ENCODE measurements at regions not wholly inside any gene's neighbourhood (a gene's known extent, or its start where the extent isn't known, plus 50 kb on each side); places are given as distances from the start of the nearest gene placed in this dataset.
"Not testable (repeated sequence)": the region's sequence is repeated elsewhere in the genome, so short reads cannot be mapped to it uniquely, and the experiment has no call there.

GRCh38 chr7:29626730-29627129 lies 63.1 kb downstream of the PRR15 start:
- TF ChIP-seq CTCF (IDR thresholded peaks at IDR 0.05), result no peak
- Histone ChIP-seq H3K36me3 (no peaks in the 10 kb centered on the region), H3K9ac (ENCODE audit: low read depth in 2 of 2, low read length in 2 of 2) (no peak overlapping the region), H3K27me3 (no peaks in the 10 kb centered on the region), H3K4me3 (no peak overlapping the region), H3K4me1 (no peaks in the 10 kb centered on the region), H3K27ac (no peak overlapping the region), H3K9me3 (no peaks in the 10 kb centered on the region)
- DNase-seq, result no peak
- intact Hi-C loops (cut with DNase I), result no loop called here

GRCh38 chr7:29627631-29628030 lies 64.0 kb downstream of the PRR15 start:
- no peak overlapping the region for H3K27ac ChIP-seq
- no peaks in the 10 kb centered on the region for H3K36me3 ChIP-seq
- H3K27me3 ChIP-seq, result no peaks in the 10 kb centered on the region
- no peaks in the 10 kb centered on the region for H3K9me3 ChIP-seq
- no peak for DNase-seq
- no peak for TF ChIP-seq CTCF (IDR thresholded peaks at IDR 0.05)
- intact Hi-C loops (cut with DNase I), result no loop called here
- H3K4me3 ChIP-seq, result no peak overlapping the region
- H3K9ac ChIP-seq (ENCODE audit: low read depth in 2 of 2, low read length in 2 of 2), result no peak overlapping the region
- no peaks in the 10 kb centered on the region for H3K4me1 ChIP-seq

DNA sequence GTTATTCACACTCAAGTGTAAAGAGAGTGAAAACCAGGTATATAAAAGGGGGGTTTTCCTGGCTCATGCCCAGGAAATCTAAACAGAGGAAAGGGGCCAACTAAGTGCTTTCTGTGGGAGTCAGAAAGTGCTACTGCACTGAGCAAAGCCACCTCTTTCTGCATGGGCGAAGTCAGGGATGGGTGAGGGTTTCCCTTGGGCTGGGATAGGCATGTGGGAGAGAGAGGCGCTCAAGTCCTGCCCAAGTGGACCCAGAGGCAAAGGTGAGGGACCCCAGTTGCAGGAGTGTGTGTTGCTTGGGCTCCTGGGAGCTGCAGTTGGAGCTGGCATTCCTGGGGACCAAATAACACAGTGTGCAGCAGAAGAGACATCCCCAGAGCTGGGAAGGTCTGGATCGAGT lies 65.9 kb downstream of the PRR15 start:
- no peak overlapping the region for H3K4me3 ChIP-seq
- intact Hi-C loops (cut with DNase I), result no loop called here
- H3K9ac ChIP-seq (ENCODE audit: low read depth in 2 of 2, low read length in 2 of 2), result no peak overlapping the region

DNA sequence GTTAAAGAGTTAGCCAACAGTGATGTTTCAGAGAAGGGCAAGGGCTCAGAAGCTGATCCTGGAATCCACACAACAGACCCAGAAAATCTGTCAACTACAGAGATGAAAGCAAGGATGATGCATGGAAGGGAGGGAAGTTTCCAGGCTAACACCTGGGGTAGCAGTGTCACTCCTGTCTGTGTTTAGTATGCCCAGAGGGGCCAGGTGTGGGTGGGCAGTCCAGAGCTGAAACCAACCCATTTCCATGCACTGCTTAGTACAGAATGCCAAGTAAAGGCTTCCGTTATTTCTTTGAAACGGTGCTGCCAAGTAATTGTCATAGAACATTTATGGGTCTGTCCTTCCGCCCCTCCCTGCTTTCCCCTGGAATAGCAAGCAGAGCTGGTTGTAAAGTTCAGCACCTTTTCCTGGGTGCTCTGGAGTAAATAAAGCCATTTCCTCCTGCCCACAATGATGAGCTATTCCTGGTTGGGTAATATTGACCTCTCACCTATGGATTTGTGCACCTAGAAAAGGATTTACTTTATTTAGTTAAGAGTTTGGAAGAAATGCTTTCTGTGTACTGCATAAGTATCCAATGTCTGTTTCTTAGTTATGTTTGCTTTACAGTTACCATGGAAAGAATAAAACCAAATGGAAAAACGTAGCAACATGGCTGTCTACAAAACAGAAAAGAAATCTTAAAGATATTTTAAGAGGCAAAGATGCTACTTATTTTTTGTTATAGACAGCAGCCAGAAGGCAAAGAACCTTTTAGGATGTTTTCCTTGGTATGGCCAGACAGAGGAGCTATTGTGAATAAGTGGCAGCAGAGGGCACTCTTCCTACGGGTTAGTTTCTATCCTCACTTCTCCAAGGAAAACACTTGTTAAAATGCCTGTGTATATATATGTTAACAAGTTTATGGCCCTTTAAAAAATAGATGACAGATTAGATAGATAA lies 71.7 kb downstream of the PRR15 start:
- peak; percentile 46 for DNase-seq
- not testable (repeated sequence) for H3K27ac ChIP-seq; H3K36me3 ChIP-seq; H3K4me3 ChIP-seq; H3K9me3 ChIP-seq; H3K4me1 ChIP-seq; H3K9ac ChIP-seq (ENCODE audit: low read depth in 2 of 2, low read length in 2 of 2); H3K27me3 ChIP-seq
- intact Hi-C loops (cut with DNase I), result loop anchor here (10.0 kb wide), 1 partner anchor 429 kb away; no protein-coding TSS in a partner anchor
- peak; percentile 49 for TF ChIP-seq CTCF (IDR thresholded peaks at IDR 0.05)

More for the DNA sequence above, 65.9 kb downstream of the PRR15 start:
- no peak for TF ChIP-seq CTCF (IDR thresholded peaks at IDR 0.05)
- Histone ChIP-seq H3K4me1 (no peaks in the 10 kb centered on the region), H3K27ac (no peak overlapping the region), H3K36me3 (no peaks in the 10 kb centered on the region), H3K27me3 (no peaks in the 10 kb centered on the region), H3K9me3 (no peaks in the 10 kb centered on the region)
- no peak for DNase-seq

DNA sequence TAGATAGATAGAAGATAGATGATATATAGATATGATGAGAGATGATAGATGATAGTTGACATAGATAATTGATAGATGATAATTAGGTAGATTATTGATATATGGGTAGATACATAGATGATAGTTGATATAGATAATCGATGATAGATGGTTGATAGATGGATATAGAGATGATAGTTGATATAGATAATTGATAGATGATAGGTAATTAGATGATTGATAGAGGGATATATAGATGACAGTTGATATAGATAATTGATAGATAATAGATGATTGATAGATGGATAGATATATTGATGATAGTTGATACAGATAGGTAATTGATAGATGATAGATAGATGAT lies 72.3 kb downstream of the PRR15 start:
- H3K36me3 ChIP-seq, result no peaks in the 10 kb centered on the region
- intact Hi-C loops (cut with DNase I), result loop anchor here (10.0 kb wide), 1 partner anchor 429 kb away; no protein-coding TSS in a partner anchor
- no peak overlapping the region for H3K4me3 ChIP-seq
- no peaks in the 10 kb centered on the region for H3K9me3 ChIP-seq
- no peaks in the 10 kb centered on the region for H3K27me3 ChIP-seq
- H3K4me1 ChIP-seq, result peaks cover 4% of the 10 kb centered on the region
- no peak overlapping the region for H3K9ac ChIP-seq (ENCODE audit: low read depth in 2 of 2, low read length in 2 of 2)
- H3K27ac ChIP-seq, result no peak overlapping the region
- TF ChIP-seq CTCF (IDR thresholded peaks at IDR 0.05), result no peak
- no peak for DNase-seq
